ENCODE measurements at regions not wholly inside any gene's neighbourhood (a gene's known extent, or its start where the extent isn't known, plus 50 kb on each side); places are given as distances from the start of the nearest gene placed in this dataset.

DNA sequence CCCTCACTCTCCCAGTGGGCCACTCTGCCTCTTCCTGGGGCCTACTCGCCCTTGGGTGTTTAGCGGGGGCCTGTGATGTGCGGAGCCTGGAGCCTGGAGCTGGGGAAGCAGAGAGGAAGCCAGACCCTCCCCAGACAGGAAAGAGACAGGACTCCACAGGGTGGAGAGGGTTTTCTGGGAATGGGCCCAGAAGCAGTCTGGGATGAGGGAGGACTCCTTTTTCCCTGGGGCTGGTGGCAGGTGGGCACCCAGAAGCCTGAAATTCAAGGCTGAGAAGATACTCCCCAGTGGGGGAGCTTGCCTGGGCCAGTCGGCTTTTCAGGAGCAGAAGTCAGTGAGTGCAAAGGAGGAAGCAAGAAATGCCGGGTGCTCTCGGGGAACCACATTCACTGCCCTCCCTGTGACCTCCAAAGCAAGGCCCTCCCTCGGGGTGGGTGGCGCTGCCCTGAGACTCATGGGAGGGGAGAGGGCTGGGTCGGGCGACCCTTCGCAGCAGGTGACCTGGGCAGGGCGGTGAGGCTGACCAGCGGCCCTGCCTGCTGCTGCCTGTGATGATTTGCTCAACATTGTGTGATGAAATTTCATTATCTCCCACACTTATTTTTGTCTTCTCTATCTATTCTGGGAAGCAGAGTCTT lies 1377.4 kb downstream of the BRD1 start:
- Histone ChIP-seq H3F3A (ENCODE audit: insufficient read depth, low read length) (no peaks in the 10 kb centered on the region), H3K9me3 (replicated peaks; ENCODE audit: insufficient read depth, low read length) (no peaks in the 10 kb centered on the region), H3K27me3 (replicated peaks; ENCODE audit: insufficient read depth, low read length) (no peaks in the 10 kb centered on the region)

GRCh38 chr22:48449466-48450187 lies 1378.0 kb downstream of the BRD1 start:
- Histone ChIP-seq H3K9me2 (replicated peaks; ENCODE audit: insufficient read depth, low read length) (no peaks in the 10 kb centered on the region), H3K9me3 (replicated peaks; ENCODE audit: insufficient read depth, low read length) (no peaks in the 10 kb centered on the region), H3K36me3 (replicated peaks; ENCODE audit: insufficient read depth, low read length) (no peaks in the 10 kb centered on the region), H3K4me1 (ENCODE audit: low read length) (peaks cover 4% of the 10 kb centered on the region), H3K9ac (ENCODE audit: low read length) (no peak overlapping the region), H3K4me2 (ENCODE audit: low read depth, low read length) (no peak overlapping the region), H4K20me1 (ENCODE audit: insufficient read depth, low read length) (no peaks in the 10 kb centered on the region), H3F3A (ENCODE audit: insufficient read depth, low read length) (no peaks in the 10 kb centered on the region), H3K27me3 (replicated peaks; ENCODE audit: insufficient read depth, low read length) (no peaks in the 10 kb centered on the region), H3K4me3 (ENCODE audit: low read length) (no peak overlapping the region), H2AFZ (ENCODE audit: low read length) (no peak overlapping the region), H3K27ac (ENCODE audit: low read length) (no peak overlapping the region), H3K79me2 (ENCODE audit: low read length) (no peaks in the 10 kb centered on the region)
- TF ChIP-seq EZH2phosphoT487 (IDR thresholded peaks at IDR 0.05; ENCODE audit: low read length) (no peak), EZH2 (optimal IDR thresholded peaks at IDR 0.05; ENCODE audit: low read depth, low read length) (no peak)
- TF ChIP-seq, protein P1, sequence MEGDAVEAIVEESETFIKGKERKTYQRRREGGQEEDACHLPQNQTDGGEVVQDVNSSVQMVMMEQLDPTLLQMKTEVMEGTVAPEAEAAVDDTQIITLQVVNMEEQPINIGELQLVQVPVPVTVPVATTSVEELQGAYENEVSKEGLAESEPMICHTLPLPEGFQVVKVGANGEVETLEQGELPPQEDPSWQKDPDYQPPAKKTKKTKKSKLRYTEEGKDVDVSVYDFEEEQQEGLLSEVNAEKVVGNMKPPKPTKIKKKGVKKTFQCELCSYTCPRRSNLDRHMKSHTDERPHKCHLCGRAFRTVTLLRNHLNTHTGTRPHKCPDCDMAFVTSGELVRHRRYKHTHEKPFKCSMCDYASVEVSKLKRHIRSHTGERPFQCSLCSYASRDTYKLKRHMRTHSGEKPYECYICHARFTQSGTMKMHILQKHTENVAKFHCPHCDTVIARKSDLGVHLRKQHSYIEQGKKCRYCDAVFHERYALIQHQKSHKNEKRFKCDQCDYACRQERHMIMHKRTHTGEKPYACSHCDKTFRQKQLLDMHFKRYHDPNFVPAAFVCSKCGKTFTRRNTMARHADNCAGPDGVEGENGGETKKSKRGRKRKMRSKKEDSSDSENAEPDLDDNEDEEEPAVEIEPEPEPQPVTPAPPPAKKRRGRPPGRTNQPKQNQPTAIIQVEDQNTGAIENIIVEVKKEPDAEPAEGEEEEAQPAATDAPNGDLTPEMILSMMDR (IDR thresholded peaks at IDR 0.05; ENCODE audit: low read length): no peak
- DNase-seq: no peak

More for the DNA sequence above, 1377.4 kb downstream of the BRD1 start:
- Histone ChIP-seq H3K36me3 (replicated peaks; ENCODE audit: insufficient read depth, low read length) (no peaks in the 10 kb centered on the region), H3K79me2 (ENCODE audit: low read length) (no peaks in the 10 kb centered on the region), H3K4me2 (ENCODE audit: low read depth, low read length) (no peak overlapping the region), H3K27ac (ENCODE audit: low read length) (no peak overlapping the region; the same call in 1 of the 2 replicates), H4K20me1 (ENCODE audit: insufficient read depth, low read length) (no peaks in the 10 kb centered on the region), H3K4me3 (ENCODE audit: low read length) (no peak overlapping the region), H3K4me1 (ENCODE audit: low read length) (no peaks in the 10 kb centered on the region), H3K9ac (ENCODE audit: low read length) (no peak overlapping the region), H2AFZ (ENCODE audit: low read length) (no peak overlapping the region), H3K9me2 (replicated peaks; ENCODE audit: insufficient read depth, low read length) (no peaks in the 10 kb centered on the region)
- no peak for DNase-seq
- TF ChIP-seq EZH2 (optimal IDR thresholded peaks at IDR 0.05; ENCODE audit: low read depth, low read length): no peak
- no peak for TF ChIP-seq EZH2phosphoT487 (IDR thresholded peaks at IDR 0.05; ENCODE audit: low read length)
- TF ChIP-seq, protein P1 (IDR thresholded peaks at IDR 0.05; ENCODE audit: low read length): no peak

- no peak overlapping the region for H3K9ac ChIP-seq (ENCODE audit: low read length)
- no peak for DNase-seq
- H3K27me3 ChIP-seq (replicated peaks; ENCODE audit: insufficient read depth, low read length): no peaks in the 10 kb centered on the region
- no peaks in the 10 kb centered on the region for H3K36me3 ChIP-seq (replicated peaks; ENCODE audit: insufficient read depth, low read length)
- H3F3A ChIP-seq (ENCODE audit: insufficient read depth, low read length): no peaks in the 10 kb centered on the region
- H3K9me3 ChIP-seq (replicated peaks; ENCODE audit: insufficient read depth, low read length): no peaks in the 10 kb centered on the region
- no peak overlapping the region for H3K4me3 ChIP-seq (ENCODE audit: low read length)
- H3K4me1 ChIP-seq (ENCODE audit: low read length): peaks cover 9% of the 10 kb centered on the region
- no peak overlapping the region for H2AFZ ChIP-seq (ENCODE audit: low read length)
- no peak for TF ChIP-seq EZH2 (optimal IDR thresholded peaks at IDR 0.05; ENCODE audit: low read depth, low read length)
- TF ChIP-seq EZH2phosphoT487 (IDR thresholded peaks at IDR 0.05; ENCODE audit: low read length): no peak
- TF ChIP-seq, protein P1 (IDR thresholded peaks at IDR 0.05; ENCODE audit: low read length): no peak
- H3K9me2 ChIP-seq (replicated peaks; ENCODE audit: insufficient read depth, low read length): no peaks in the 10 kb centered on the region
- no peak overlapping the region for H3K4me2 ChIP-seq (ENCODE audit: low read depth, low read length)
- no peaks in the 10 kb centered on the region for H4K20me1 ChIP-seq (ENCODE audit: insufficient read depth, low read length)
- H3K27ac ChIP-seq (ENCODE audit: low read length): no peak overlapping the region
- H3K79me2 ChIP-seq (ENCODE audit: low read length): no peaks in the 10 kb centered on the region
Measured at GRCh38 chr22:48448821-48449220, 1378.9 kb downstream of the BRD1 start.

Data from MM.1S (cell line).